ENCODE measurements at regions not wholly inside any gene's neighbourhood (a gene's known extent, or its start where the extent isn't known, plus 50 kb on each side); places are given as distances from the start of the nearest gene placed in this dataset.

DNA sequence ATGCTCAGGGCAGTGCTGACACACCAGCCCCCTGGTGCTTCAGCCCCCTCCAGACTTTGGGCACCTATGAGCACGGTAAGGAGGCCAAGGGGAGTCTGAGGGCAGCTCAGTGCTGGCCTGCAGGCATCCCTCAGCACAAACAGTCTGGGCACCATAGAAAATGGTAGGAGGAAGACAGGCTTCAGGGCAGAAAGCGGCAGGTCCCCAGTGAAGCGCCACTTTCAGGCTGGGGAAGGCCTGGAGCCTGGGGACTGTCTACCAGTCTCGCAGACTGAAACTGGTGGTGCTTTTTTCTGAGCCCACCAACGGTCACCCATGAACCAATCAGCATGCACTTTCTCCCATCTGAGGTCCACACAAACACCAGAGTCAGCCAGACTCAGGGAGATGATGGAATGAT lies 1074.7 kb downstream of the PCDH18 start:
- ATAC-seq (no peak), FAIRE-seq (no peak), DNase-seq (no peak)
- intact Hi-C loops (cut with DNase I) = no loop called here
- H3K27ac ChIP-seq = no peak overlapping the region
- no peak for TF ChIP-seq CTCF (IDR thresholded peaks at IDR 0.05)
- no peaks in the 10 kb centered on the region for H3K4me1 ChIP-seq
- no peaks in the 10 kb centered on the region for H3K36me3 ChIP-seq
- H3K27me3 ChIP-seq = no peaks in the 10 kb centered on the region
- WGBS, 2 donors = 68 to 72% methylated on average over 5 of the region's 5 CpGs
- H3K4me3 ChIP-seq = no peak overlapping the region
- H3K9me3 ChIP-seq = no peaks in the 10 kb centered on the region

DNA sequence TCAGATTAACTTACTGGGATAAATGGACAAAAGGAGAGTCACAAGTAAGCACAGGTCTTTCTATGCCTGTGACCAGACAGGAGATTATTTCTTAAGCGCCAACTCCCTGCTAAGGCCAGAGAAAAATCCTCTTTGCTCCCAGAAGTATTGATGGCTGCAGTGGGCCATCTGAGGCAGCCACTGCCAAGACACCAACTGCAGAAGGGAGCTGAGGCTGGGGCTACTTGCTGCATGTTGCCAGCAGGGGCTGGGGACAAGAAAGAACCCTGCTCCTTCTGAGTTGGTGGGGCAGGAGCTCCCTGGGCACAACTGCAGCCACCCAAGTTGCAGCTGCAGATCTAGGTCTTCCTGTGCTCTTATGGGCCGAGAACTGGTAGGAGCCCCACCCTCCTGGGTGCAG lies 1075.3 kb downstream of the PCDH18 start:
- Histone ChIP-seq H3K4me1 (no peaks in the 10 kb centered on the region), H3K27me3 (no peaks in the 10 kb centered on the region), H3K9me3 (no peaks in the 10 kb centered on the region), H3K36me3 (no peaks in the 10 kb centered on the region), H3K27ac (no peak overlapping the region), H3K4me3 (no peak overlapping the region)
- FAIRE-seq (no peak), ATAC-seq (no peak), DNase-seq (no peak)
- no peak for TF ChIP-seq CTCF (IDR thresholded peaks at IDR 0.05)
- WGBS, 2 donors = 80 to 82% methylated on average over 2 of the region's 2 CpGs
- intact Hi-C loops (cut with DNase I) = no loop called here

GRCh38 chr4:136443006-136443405 lies 1089.3 kb downstream of the PCDH18 start:
- no peaks in the 10 kb centered on the region for H3K27me3 ChIP-seq
- 77 to 80% methylated on average over 4 of the region's 4 CpGs for WGBS, 2 donors
- H3K4me3 ChIP-seq = no peak overlapping the region
- H3K27ac ChIP-seq = no peak overlapping the region
- intact Hi-C loops (cut with DNase I) = no loop called here
- no peak for FAIRE-seq
- no peak for DNase-seq
- H3K4me1 ChIP-seq = no peaks in the 10 kb centered on the region
- TF ChIP-seq CTCF (IDR thresholded peaks at IDR 0.05) = no peak
- no peaks in the 10 kb centered on the region for H3K9me3 ChIP-seq
- no peak for ATAC-seq
- no peaks in the 10 kb centered on the region for H3K36me3 ChIP-seq

- FAIRE-seq (no peak), ATAC-seq (no peak), DNase-seq (peak in 1 of 6 donors; percentile 34)
- no peaks in the 10 kb centered on the region for H3K9me3 ChIP-seq
- no peaks in the 10 kb centered on the region for H3K27me3 ChIP-seq
- 68 to 76% methylated on average over 5 of the region's 5 CpGs for WGBS, 2 donors
- intact Hi-C loops (cut with DNase I) = no loop called here
- TF ChIP-seq CTCF (IDR thresholded peaks at IDR 0.05) = no peak
- no peak overlapping the region for H3K27ac ChIP-seq
- no peaks in the 10 kb centered on the region for H3K4me1 ChIP-seq
- no peak overlapping the region for H3K4me3 ChIP-seq
- no peaks in the 10 kb centered on the region for H3K36me3 ChIP-seq
Observed at GRCh38 chr4:136442447-136442846, 1089.8 kb downstream of the PCDH18 start.

GRCh38 chr4:136441629-136442282 lies 1090.5 kb downstream of the PCDH18 start:
- ATAC-seq (no peak), DNase-seq (peak in 1 of 6 donors; percentile 23), FAIRE-seq (no peak)
- H3K36me3 ChIP-seq = no peaks in the 10 kb centered on the region
- H3K9me3 ChIP-seq = no peaks in the 10 kb centered on the region
- H3K4me1 ChIP-seq = no peaks in the 10 kb centered on the region
- WGBS, 2 donors = 69 to 77% methylated on average over 7 of the region's 7 CpGs
- no peaks in the 10 kb centered on the region for H3K27me3 ChIP-seq
- no peak overlapping the region for H3K27ac ChIP-seq
- intact Hi-C loops (cut with DNase I) = no loop called here
- no peak overlapping the region for H3K4me3 ChIP-seq
- no peak for TF ChIP-seq CTCF (IDR thresholded peaks at IDR 0.05)
